A673 (cell line): ENCODE measurements at regions not wholly inside any gene's neighbourhood (a gene's known extent, or its start where the extent isn't known, plus 50 kb on each side); places are given as distances from the start of the nearest gene placed in this dataset.

Source experiments
- EZH2 ChIP-seq: fragments of 200-600 bp; sonication (generic); IDR thresholded peaks from 2 replicates; pipeline ENCODE4 v1.6.1; 2017; ENCODE audit warnings: borderline replicate concordance, low read depth, mild to moderate bottlenecking, mixed read lengths, antibody characterized with exemption, low read length; ENCODE audit not compliant: poor library complexity, severe bottlenecking
- TF ChIP-seq, protein P1 (sequence below): fragments of 300-800, 200-600 bp; sonication (generic); conservative IDR thresholded peaks from 2 replicates; pipeline ENCODE4 v1.5.1; 2017; ENCODE audit warnings: low read depth, mild to moderate bottlenecking, antibody characterized with exemption, low read length, moderate library complexity, mixed read lengths

DNA sequence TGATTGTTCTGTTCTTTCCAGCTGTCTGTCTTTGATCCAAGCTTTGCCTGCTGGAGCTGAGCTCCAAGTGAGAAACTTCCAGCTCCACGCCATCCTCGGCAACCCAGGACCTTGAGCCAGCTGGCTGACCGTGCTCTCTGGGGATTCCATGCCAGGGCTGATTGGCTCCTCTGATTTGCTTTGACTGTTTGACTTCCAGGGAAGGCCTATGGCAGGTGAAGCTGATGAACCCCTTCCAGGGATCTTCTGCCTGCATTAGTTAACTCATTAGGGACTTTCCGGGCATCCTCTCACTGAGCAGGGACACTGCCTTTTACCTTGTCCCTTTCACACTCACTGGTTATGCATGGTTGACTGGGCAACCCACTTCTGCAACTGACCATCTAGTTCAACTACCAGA lies 406.1 kb downstream of the RPS6KC1 start:
- TF ChIP-seq, protein P1, sequence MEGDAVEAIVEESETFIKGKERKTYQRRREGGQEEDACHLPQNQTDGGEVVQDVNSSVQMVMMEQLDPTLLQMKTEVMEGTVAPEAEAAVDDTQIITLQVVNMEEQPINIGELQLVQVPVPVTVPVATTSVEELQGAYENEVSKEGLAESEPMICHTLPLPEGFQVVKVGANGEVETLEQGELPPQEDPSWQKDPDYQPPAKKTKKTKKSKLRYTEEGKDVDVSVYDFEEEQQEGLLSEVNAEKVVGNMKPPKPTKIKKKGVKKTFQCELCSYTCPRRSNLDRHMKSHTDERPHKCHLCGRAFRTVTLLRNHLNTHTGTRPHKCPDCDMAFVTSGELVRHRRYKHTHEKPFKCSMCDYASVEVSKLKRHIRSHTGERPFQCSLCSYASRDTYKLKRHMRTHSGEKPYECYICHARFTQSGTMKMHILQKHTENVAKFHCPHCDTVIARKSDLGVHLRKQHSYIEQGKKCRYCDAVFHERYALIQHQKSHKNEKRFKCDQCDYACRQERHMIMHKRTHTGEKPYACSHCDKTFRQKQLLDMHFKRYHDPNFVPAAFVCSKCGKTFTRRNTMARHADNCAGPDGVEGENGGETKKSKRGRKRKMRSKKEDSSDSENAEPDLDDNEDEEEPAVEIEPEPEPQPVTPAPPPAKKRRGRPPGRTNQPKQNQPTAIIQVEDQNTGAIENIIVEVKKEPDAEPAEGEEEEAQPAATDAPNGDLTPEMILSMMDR, result no peak
- no peak for TF ChIP-seq EZH2
